Left lung (tissue), 4 donors: ENCODE measurements at regions not wholly inside any gene's neighbourhood (a gene's known extent, or its start where the extent isn't known, plus 50 kb on each side); places are given as distances from the start of the nearest gene placed in this dataset.

Source experiments
- ATAC-seq: fragments of 200-7000 bp; cut with Tn5 transposase; one replicate; pipeline ENCODE4 v1.9.1; 2020; ENCODE audit warnings: moderate library complexity
- DNase-seq, 4 donors: peaks; one replicate each; pipeline ENCODE4 v3.0.0-alpha.2; 2013 to 2020
- H3K27ac ChIP-seq, 2 donors: fragments of 200-600 bp; sonication (generic) in 1 of 2; one replicate each; pipeline versions ENCODE4 v1.5.0 to v1.8.0; 2020 to 2021
- H3K27me3 ChIP-seq, 2 donors: fragments of 200-600 bp; sonication (generic) in 1 of 2; one replicate each; pipeline versions ENCODE4 v1.5.0 to v1.8.0; 2020 to 2021
- H3K36me3 ChIP-seq, 2 donors: fragments of 200-600 bp; sonication (generic) in 1 of 2; one replicate each; pipeline versions ENCODE4 v1.5.0 to v1.8.0; 2020 to 2021
- H3K4me1 ChIP-seq, 2 donors: fragments of 200-600 bp; one replicate each; pipeline ENCODE4 v1.8.0; 2021
- H3K4me3 ChIP-seq, 2 donors: fragments of 200-600 bp; sonication (generic) in 1 of 2; one replicate each; pipeline versions ENCODE4 v1.5.0 to v1.8.0; 2020 to 2021; ENCODE audit warnings: mild to moderate bottlenecking in 1 of 2
- H3K9me3 ChIP-seq, 2 donors: fragments of 200-600 bp; sonication (generic) in 1 of 2; one replicate each; pipeline versions ENCODE4 v1.5.0 to v1.8.0; 2020 to 2021
- intact Hi-C, 2 donors: fragments of 100-400 bp; cut with DNase I; formaldehyde crosslinking; loops; one replicate each; pipeline versions ENCODE4 v1.11.2 to v1.14.2; 2022
- TF ChIP-seq, protein P1 (sequence below), 2 donors: fragments of 200-600 bp; sonication (generic) in 1 of 2; IDR thresholded peaks; one replicate each; pipeline versions ENCODE4 v1.5.0 to v1.8.0; 2021; ENCODE audit warnings: antibody characterized with exemption in 2 of 2
- donor health status: DM: no; HTN: yes; CAD: no.
- donor health status: DM: no; HTN: no; CAD: no.

DNA sequence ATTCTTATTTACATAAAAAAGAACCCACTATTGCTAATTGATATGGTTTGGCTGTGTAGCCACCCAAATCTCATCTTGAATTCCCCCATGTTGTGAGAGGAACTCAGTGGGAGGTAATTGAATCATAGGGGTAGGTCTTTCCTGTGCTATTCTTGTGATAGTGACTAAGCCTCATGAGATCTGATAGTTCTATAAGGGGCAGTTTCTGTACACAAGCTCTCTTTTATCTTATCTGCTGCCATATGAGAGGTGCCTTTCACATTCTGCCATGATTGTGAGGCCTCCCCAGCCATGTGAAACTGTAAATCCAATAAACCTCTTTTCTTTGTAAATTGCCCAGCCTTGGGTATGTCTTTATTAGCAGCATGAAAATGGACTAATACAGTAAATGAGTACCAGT, 58.2 kb upstream of the PRR16 start:
- Histone ChIP-seq H3K9me3 (peaks cover 0 to 3% of the 10 kb centered on the region in 2 donors), H3K4me1 (peaks cover 5 to 8% of the 10 kb centered on the region in 2 donors), H3K4me3 (no peak overlapping the region), H3K36me3 (no peaks in the 10 kb centered on the region), H3K27me3 (no peaks in the 10 kb centered on the region), H3K27ac (peak overlapping the region in 1 of 2 donors; percentile 39)
- no peak for DNase-seq
- TF ChIP-seq, protein P1, sequence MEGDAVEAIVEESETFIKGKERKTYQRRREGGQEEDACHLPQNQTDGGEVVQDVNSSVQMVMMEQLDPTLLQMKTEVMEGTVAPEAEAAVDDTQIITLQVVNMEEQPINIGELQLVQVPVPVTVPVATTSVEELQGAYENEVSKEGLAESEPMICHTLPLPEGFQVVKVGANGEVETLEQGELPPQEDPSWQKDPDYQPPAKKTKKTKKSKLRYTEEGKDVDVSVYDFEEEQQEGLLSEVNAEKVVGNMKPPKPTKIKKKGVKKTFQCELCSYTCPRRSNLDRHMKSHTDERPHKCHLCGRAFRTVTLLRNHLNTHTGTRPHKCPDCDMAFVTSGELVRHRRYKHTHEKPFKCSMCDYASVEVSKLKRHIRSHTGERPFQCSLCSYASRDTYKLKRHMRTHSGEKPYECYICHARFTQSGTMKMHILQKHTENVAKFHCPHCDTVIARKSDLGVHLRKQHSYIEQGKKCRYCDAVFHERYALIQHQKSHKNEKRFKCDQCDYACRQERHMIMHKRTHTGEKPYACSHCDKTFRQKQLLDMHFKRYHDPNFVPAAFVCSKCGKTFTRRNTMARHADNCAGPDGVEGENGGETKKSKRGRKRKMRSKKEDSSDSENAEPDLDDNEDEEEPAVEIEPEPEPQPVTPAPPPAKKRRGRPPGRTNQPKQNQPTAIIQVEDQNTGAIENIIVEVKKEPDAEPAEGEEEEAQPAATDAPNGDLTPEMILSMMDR (IDR thresholded peaks at IDR 0.05) = no peak
- intact Hi-C loops = no loop called here
- ATAC-seq = peak; percentile 46

DNA sequence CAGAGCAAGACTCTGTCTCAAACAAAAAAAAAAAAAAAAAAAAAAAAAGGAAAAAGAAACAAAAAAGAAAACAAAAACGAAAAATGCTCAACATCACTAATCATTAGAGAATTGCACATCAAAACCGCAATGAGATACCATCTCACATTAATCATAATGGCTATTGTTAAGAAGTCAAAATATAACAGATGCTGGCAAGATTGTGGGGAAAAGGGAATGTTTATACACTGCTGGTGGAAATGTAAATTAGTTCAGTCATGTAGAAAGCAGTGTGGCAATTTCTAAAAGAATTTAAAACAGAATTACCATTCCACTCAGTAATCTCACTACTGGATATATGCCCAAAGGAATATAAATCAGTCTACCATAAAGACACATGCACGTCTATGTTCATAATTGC, 50.4 kb upstream of the PRR16 start:
- Histone ChIP-seq H3K27me3 (no peaks in the 10 kb centered on the region), H3K4me1 (no peaks in the 10 kb centered on the region), H3K36me3 (no peaks in the 10 kb centered on the region), H3K4me3 (no peak overlapping the region), H3K27ac (no peak overlapping the region), H3K9me3 (no peaks in the 10 kb centered on the region)
- intact Hi-C loops = no loop called here
- ATAC-seq (no peak), DNase-seq (no peak)
- TF ChIP-seq, protein P1 (IDR thresholded peaks at IDR 0.05) = no peak
